ENCODE measurements at regions not wholly inside any gene's neighbourhood (a gene's known extent, or its start where the extent isn't known, plus 50 kb on each side); places are given as distances from the start of the nearest gene placed in this dataset.

GRCh38 chr15:97890307-97890706 is 70.2 kb upstream of the ARRDC4 start:
- DNase-seq (ENCODE audit: low spot score): no peak

GRCh38 chr15:97892167-97892938 is 68.2 kb upstream of the ARRDC4 start:
- no peak for DNase-seq (ENCODE audit: low spot score)

DNA sequence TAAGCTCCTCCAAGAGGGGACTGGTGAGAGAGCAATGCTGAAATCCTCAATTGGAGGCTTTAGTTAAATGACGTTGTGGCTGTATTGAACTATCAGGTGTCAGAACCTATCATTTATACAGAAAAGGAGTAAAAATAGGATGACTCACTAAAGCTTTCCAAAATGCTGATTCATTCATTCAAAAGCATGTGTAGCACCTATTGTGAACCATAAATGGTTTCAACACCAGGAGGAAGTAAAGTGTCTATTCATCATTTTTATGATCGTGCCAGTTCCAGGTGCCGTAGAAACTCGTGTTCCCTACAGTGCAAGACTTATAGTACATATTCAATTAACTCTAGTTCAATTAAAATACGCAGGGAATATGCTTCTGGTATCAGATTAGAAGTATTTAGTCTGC is 66.5 kb upstream of the ARRDC4 start:
- DNase-seq (ENCODE audit: low spot score): no peak

GRCh38 chr15:97899981-97900380 is 60.5 kb upstream of the ARRDC4 start:
- no peak for DNase-seq (ENCODE audit: low spot score)

DNA sequence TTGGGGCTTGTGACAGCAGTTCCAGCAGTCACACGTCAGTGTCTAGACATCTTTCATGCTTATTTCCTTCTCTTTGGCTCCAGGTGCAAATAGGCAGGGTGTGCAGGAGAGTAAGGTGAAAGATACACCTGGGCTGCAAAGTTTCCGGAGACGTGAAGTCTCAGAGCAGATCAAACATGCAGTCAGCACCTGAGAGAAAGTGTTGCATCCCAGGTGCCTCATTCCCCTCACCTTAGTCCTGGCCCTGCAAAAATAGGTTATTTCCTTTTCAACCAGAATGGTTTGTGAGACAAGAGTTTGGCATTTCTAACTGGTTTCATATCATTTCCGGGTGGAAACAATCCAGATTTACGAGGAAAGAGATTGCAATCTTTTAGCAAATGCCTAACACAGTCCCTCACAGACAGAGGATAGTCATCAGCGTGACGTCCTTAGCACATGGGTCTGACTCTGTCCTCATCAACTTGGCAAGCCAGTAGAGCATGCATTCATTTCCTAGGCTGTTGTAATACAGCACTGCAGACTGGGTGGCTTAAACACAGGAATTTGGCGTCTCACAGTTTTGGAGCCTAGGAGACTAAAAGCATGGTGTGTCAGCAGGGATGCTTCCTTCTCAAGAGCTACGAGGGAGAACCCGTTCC is 58.2 kb upstream of the ARRDC4 start:
- no peak for DNase-seq (ENCODE audit: low spot score)

GRCh38 chr15:97903560-97903959 is 56.9 kb upstream of the ARRDC4 start:
- no peak for DNase-seq (ENCODE audit: low spot score)

- peak; percentile 78 for DNase-seq (ENCODE audit: low spot score)
Observed at GRCh38 chr15:97903971-97904572, 56.4 kb upstream of the ARRDC4 start.

DNA sequence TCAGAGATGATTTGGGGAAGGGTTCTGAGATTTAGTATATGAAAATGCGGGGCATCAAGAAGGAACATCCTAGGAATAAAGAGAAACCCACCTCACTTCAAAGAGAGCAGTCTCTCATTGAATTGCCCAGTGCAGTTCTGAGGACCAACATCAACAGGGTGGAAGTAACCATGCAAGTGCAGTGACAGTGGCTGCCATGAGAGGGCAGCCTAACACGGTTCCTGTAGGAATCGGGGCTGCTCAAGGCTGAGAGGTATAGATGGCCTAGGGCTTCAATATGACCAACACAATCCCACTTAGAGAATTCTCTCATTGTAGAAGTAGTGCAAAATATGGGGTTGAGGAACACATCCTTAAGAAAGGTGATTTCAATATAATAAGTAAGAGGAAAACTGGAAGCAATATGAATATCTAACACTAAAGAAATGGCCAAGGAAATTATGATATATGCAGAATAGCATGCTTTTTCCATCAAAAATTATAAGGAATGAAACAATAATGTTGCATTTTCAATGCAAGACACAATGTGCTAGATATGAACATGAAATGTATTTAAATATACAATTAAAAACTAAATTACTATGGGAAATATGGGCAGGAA is 51.1 kb upstream of the ARRDC4 start:
- peak; percentile 62 for DNase-seq (ENCODE audit: low spot score)
